Prostate gland (tissue), 2 donors: ENCODE measurements at regions not wholly inside any gene's neighbourhood (a gene's known extent, or its start where the extent isn't known, plus 50 kb on each side); places are given as distances from the start of the nearest gene placed in this dataset.

Experiments used
- CTCF ChIP-seq, 4 experiments: fragments of 200-600 bp in 2 of 4; fragments of 450-650 bp in 2 of 4; sonication (generic) in 2 of 4; IDR thresholded peaks; 1 replicate in 3 of 4; 2 replicates in 1 of 4; pipeline ENCODE4 v1.5.1; 2016 to 2019; ENCODE audit warnings: antibody characterized with exemption in 4 of 4, mild to moderate bottlenecking in 2 of 4, moderate library complexity in 2 of 4
- POLR2A ChIP-seq: fragments of 450-650 bp; IDR thresholded peaks from one replicate; pipeline ENCODE4 v1.6.1; 2016; ENCODE audit warnings: antibody characterized with exemption, mild to moderate bottlenecking
- POLR2AphosphoS5 ChIP-seq: sonication (generic); formaldehyde crosslinking; IDR thresholded peaks from one replicate; pipeline ENCODE4 v1.6.1; 2017; ENCODE audit warnings: antibody characterized with exemption

DNA sequence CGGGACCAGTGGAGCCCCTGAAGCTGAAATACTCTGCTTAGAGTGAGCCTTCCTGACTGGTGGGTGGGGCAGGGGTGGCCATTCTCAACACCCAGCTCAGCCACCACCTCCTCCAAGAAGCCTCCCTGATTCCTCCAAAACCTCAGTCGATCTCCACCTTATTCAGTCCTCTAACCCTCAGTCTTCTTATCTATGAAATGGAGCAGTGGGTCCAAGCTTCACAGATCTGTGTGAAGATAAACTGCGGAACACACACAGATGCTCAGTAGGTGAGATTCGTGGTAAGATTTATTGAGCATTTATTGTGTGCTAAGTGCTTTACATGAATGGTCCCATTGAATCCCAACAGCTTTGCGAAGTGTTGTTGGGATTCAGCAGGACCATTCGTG is 93.1 kb upstream of the RUNX3 start:
- TF ChIP-seq POLR2A (no peak), CTCF (IDR thresholded peaks at IDR 0.05) (no peak), POLR2AphosphoS5 (no peak)
